H1 (cell line): ENCODE measurements at regions not wholly inside any gene's neighbourhood (a gene's known extent, or its start where the extent isn't known, plus 50 kb on each side); places are given as distances from the start of the nearest gene placed in this dataset.

Experiments
- CTCF ChIA-PET: fragments of 300-600 bp; sonication (Branson Sonifier 250); formaldehyde crosslinking; loops from one replicate; lab custom pipeline; 2021; ENCODE audit not compliant: partially characterized antibody; lab: Charles Lee
- POLR2A ChIA-PET: fragments of 300-600 bp; sonication (Branson Sonifier 250); formaldehyde crosslinking; loops from one replicate; lab custom pipeline; 2021; ENCODE audit warnings: inconsistent platforms; ENCODE audit not compliant: partially characterized antibody; lab: Charles Lee
- DNase-seq, 2 experiments: peaks; one replicate each; pipeline versions ENCODE4 v3.0.0 to v3.0.0-alpha.2; 2010 to 2022; ENCODE audit warnings: low spot score in 2 of 2, low read depth in 1 of 2, mixed read lengths in 1 of 2
- FAIRE-seq: peaks from 2 replicates; lab custom pipeline; 2011; peaks lifted over from hg19 to GRCh38; lab: Jason Lieb, UNC
- H2AFZ ChIP-seq: 2 replicates; pipeline ENCODE4 v1.8.1; 2012; ENCODE audit warnings: low read length, inconsistent platforms
- H2AK5ac ChIP-seq: 2 replicates; pipeline ENCODE4 v1.6.1; 2013; ENCODE audit warnings: low read depth, low read length
- H2BK120ac ChIP-seq: replicated peaks from 2 replicates; pipeline ENCODE3; 2013; ENCODE audit warnings: low read depth, low read length, inconsistent platforms
- H2BK12ac ChIP-seq: 2 replicates; pipeline ENCODE4 v1.6.1; 2013; ENCODE audit warnings: low read depth, low read length
- H2BK15ac ChIP-seq: 2 replicates; pipeline ENCODE4 v1.6.1; 2013; ENCODE audit warnings: low read length
- H2BK20ac ChIP-seq: 2 replicates; pipeline ENCODE4 v1.6.1; 2013; ENCODE audit warnings: low read length
- H2BK5ac ChIP-seq: 2 replicates; pipeline ENCODE4 v1.6.1; 2013; ENCODE audit warnings: low read depth, low read length
- H3K14ac ChIP-seq: 2 replicates; pipeline ENCODE4 v1.6.1; 2013; ENCODE audit warnings: inconsistent platforms; ENCODE audit not compliant: insufficient read length
- H3K18ac ChIP-seq: 2 replicates; pipeline ENCODE4 v1.6.1; 2013; ENCODE audit warnings: low read length; ENCODE audit errors: extremely low read depth
- H3K23ac ChIP-seq: 2 replicates; pipeline ENCODE4 v1.6.1; 2013; ENCODE audit warnings: inconsistent platforms; ENCODE audit not compliant: insufficient read length
- H3K23me2 ChIP-seq: 2 replicates; pipeline ENCODE4 v1.6.1; 2013; ENCODE audit warnings: low read depth, low read length
- H3K27ac ChIP-seq: 2 replicates; pipeline ENCODE4 v1.6.1; 2011; ENCODE audit warnings: low read depth, low read length, inconsistent platforms
- H3K27me3 ChIP-seq, 4 experiments: replicated peaks in 1 of 4; 1 replicate in 1 of 4; 2 replicates in 3 of 4; pipeline versions ENCODE4 v1.6.1 to v1.8.1; 2011 to 2013; ENCODE audit warnings: low read length in 3 of 4, mild to moderate bottlenecking in 3 of 4, inconsistent platforms in 2 of 4, mixed read lengths in 2 of 4, moderate library complexity in 1 of 4; ENCODE audit not compliant: control insufficient read depth in 3 of 4, insufficient read depth in 3 of 4; ENCODE audit errors: extremely low read depth in 1 of 4
- H3K36me3 ChIP-seq, 4 experiments: 2 replicates each; pipeline versions ENCODE4 v1.6.1 to v1.8.1; 2011 to 2013; ENCODE audit warnings: mild to moderate bottlenecking in 4 of 4, low read length in 3 of 4, moderate library complexity in 2 of 4, control low read depth in 1 of 4, inconsistent platforms in 1 of 4; ENCODE audit not compliant: insufficient read depth in 4 of 4, control insufficient read depth in 2 of 4
- H3K4ac ChIP-seq: replicated peaks from 2 replicates; pipeline ENCODE3; 2013; ENCODE audit warnings: low read length, low read depth, mixed read lengths, inconsistent platforms; ENCODE audit not compliant: insufficient read length
- H3K4me1 ChIP-seq, 4 experiments: replicated peaks in 1 of 4; 1 replicate in 1 of 4; 2 replicates in 3 of 4; pipeline versions ENCODE4 v1.6.1 to v1.8.1; 2011 to 2013; ENCODE audit warnings: low read length in 3 of 4, inconsistent platforms in 2 of 4, mixed read lengths in 1 of 4; ENCODE audit not compliant: insufficient read depth in 4 of 4, control insufficient read depth in 3 of 4
- H3K4me2 ChIP-seq, 2 experiments: 2 replicates each; pipeline versions ENCODE4 v1.6.1 to v1.8.1; 2011 to 2013; ENCODE audit warnings: low read depth in 2 of 2, low read length in 2 of 2, control low read depth in 1 of 2, inconsistent platforms in 1 of 2, mild to moderate bottlenecking in 1 of 2; ENCODE audit not compliant: insufficient read depth in 1 of 2
- H3K4me3 ChIP-seq, 4 experiments: fragments of 200-600, 300-600 bp in 1 of 4; sonication (generic), shearing (Covaris generic), sonication (Bioruptor Twin) in 1 of 4; 2 replicates each; pipeline versions ENCODE4 v1.5.1 to v1.8.1; 2011 to 2016; ENCODE audit warnings: low read length in 4 of 4, low read depth in 3 of 4, control low read depth in 2 of 4, inconsistent platforms in 2 of 4, mild to moderate bottlenecking in 2 of 4, mixed read lengths in 1 of 4, moderate library complexity in 1 of 4; ENCODE audit not compliant: insufficient read depth in 2 of 4; ENCODE audit errors: extremely low read depth in 1 of 4
- H3K56ac ChIP-seq: replicated peaks from 2 replicates; pipeline ENCODE3; 2013; ENCODE audit warnings: low read depth, mild to moderate bottlenecking, mixed read lengths, low read length, inconsistent platforms; ENCODE audit not compliant: insufficient read length
- H3K79me1 ChIP-seq: 2 replicates; pipeline ENCODE4 v1.6.1; 2013; ENCODE audit warnings: low read depth, low read length, control low read depth
- H3K79me2 ChIP-seq, 2 experiments: 2 replicates each; pipeline versions ENCODE4 v1.6.1 to v1.8.1; 2012 to 2013; ENCODE audit warnings: low read length in 2 of 2, mild to moderate bottlenecking in 2 of 2, inconsistent platforms in 1 of 2; ENCODE audit not compliant: insufficient read depth in 2 of 2, control insufficient read depth in 1 of 2
- H3K9ac ChIP-seq, 4 experiments: replicated peaks in 1 of 4; 1 replicate in 1 of 4; 2 replicates in 3 of 4; pipeline versions ENCODE4 v1.6.1 to v1.8.1; 2011 to 2013; ENCODE audit warnings: low read depth in 3 of 4, low read length in 3 of 4, control low read depth in 2 of 4, mild to moderate bottlenecking in 2 of 4, moderate library complexity in 2 of 4, inconsistent platforms in 1 of 4; ENCODE audit errors: extremely low read depth in 1 of 4
- H3K9me3 ChIP-seq, 2 experiments: 2 replicates each; pipeline versions ENCODE4 v1.6.1 to v1.8.1; 2012 to 2013; ENCODE audit warnings: mild to moderate bottlenecking in 2 of 2, moderate library complexity in 2 of 2, control low read depth in 1 of 2, inconsistent platforms in 1 of 2, low read depth in 1 of 2, low read length in 1 of 2, mixed read lengths in 1 of 2; ENCODE audit not compliant: insufficient read depth in 2 of 2
- H4K20me1 ChIP-seq, 2 experiments: replicated peaks in 1 of 2; 2 replicates each; pipeline versions ENCODE3 to v1.8.1; 2011 to 2013; ENCODE audit warnings: inconsistent platforms in 2 of 2, low read length in 2 of 2, mild to moderate bottlenecking in 1 of 2; ENCODE audit not compliant: insufficient read depth in 2 of 2, control insufficient read depth in 1 of 2
- H4K5ac ChIP-seq: 2 replicates; pipeline ENCODE4 v1.6.1; 2013; ENCODE audit warnings: low read length, low read depth, mixed read lengths, inconsistent platforms; ENCODE audit not compliant: insufficient read length
- H4K8ac ChIP-seq: 2 replicates; pipeline ENCODE4 v1.8.0; 2013; ENCODE audit warnings: mild to moderate bottlenecking, moderate library complexity, low read length, inconsistent platforms; ENCODE audit not compliant: insufficient read depth; ENCODE audit errors: extremely low read depth
- H4K91ac ChIP-seq: replicated peaks from 2 replicates; pipeline ENCODE3; 2013; ENCODE audit warnings: low read length, mixed read lengths, inconsistent platforms; ENCODE audit not compliant: insufficient read length
- ASH2L ChIP-seq: fragments of 200-600, 300-600 bp; sonication (generic); IDR thresholded peaks from one replicate; pipeline ENCODE4 v1.7.1; 2017; ENCODE audit warnings: low read length
- BCL11A ChIP-seq, 2 experiments: IDR thresholded peaks; one replicate each; pipeline ENCODE4 v1.6.1; 2011; ENCODE audit warnings: low read depth in 2 of 2, low read length in 2 of 2, mild to moderate bottlenecking in 2 of 2
- CBX5 ChIP-seq: fragments of 300-800, 300-1000 bp; sonication (generic); IDR thresholded peaks from 2 replicates; pipeline ENCODE4 v1.7.1; 2016; ENCODE audit warnings: antibody characterized with exemption, low read length, low read depth
- EGR1 ChIP-seq: IDR thresholded peaks from 2 replicates; pipeline ENCODE4 v1.6.1; 2011; ENCODE audit warnings: low read depth, low read length, borderline replicate concordance
- FOSL1 ChIP-seq: IDR thresholded peaks from 2 replicates; pipeline ENCODE4 v1.6.1; 2011; ENCODE audit warnings: mild to moderate bottlenecking, low read depth, low read length, moderate library complexity; ENCODE audit not compliant: insufficient read depth
- JUN ChIP-seq: IDR thresholded peaks from 2 replicates; pipeline ENCODE4 v1.6.1; 2011; ENCODE audit warnings: low read depth, mild to moderate bottlenecking, improper control_type of control experiment, low read length
- KDM4A ChIP-seq: IDR thresholded peaks from one replicate; pipeline ENCODE4 v1.7.1; 2012; ENCODE audit warnings: low read depth, mild to moderate bottlenecking, moderate library complexity, low read length, inconsistent platforms; ENCODE audit not compliant: severe bottlenecking
- PHF8 ChIP-seq: fragments of 200-600 bp; sonication (generic); conservative IDR thresholded peaks from 2 replicates; pipeline ENCODE4 v1.7.1; 2012; ENCODE audit warnings: low read depth, mild to moderate bottlenecking, inconsistent platforms, low read length, moderate library complexity
- SP1 ChIP-seq: IDR thresholded peaks from 2 replicates; pipeline ENCODE4 v1.6.1; 2011; ENCODE audit warnings: low read depth, low read length
- SP2 ChIP-seq: IDR thresholded peaks from 2 replicates; pipeline ENCODE4 v1.6.1; 2012; ENCODE audit warnings: mild to moderate bottlenecking, low read length, inconsistent platforms
- SRF ChIP-seq: IDR thresholded peaks from 2 replicates; pipeline ENCODE4 v1.6.1; 2011; ENCODE audit warnings: mild to moderate bottlenecking, low read depth, low read length, moderate library complexity
- YY1 ChIP-seq: IDR thresholded peaks from 2 replicates; pipeline ENCODE4 v1.6.1; 2011; ENCODE audit warnings: low read depth, mild to moderate bottlenecking, low read length
- WGBS, 2 experiments: shearing (Covaris generic) in 1 of 2; methylation state at CpG; one replicate each; pipeline versions ENCODE4 v1.1.6 to v1.1.7; 2013 to 2015; ENCODE audit warnings: low lambda C conversion rate in 2 of 2, mixed read lengths in 2 of 2, inconsistent platforms in 1 of 2, low coverage in 1 of 2, missing lambda C conversion rate in 1 of 2; ENCODE audit not compliant: insufficient replicate concordance in 2 of 2, insufficient coverage in 1 of 2, insufficient read length in 1 of 2; ENCODE audit errors: extremely low coverage in 1 of 2, missing lambda C conversion rate in 1 of 2; 5-methylcytosine and 5-hydroxymethylcytosine counted together
- TF ChIP-seq, protein P1 (sequence below): IDR thresholded peaks from 2 replicates; pipeline ENCODE4 v1.6.1; 2011; ENCODE audit warnings: low read depth, mild to moderate bottlenecking, low read length; ENCODE audit not compliant: insufficient read depth
- TF ChIP-seq, protein P2 (sequence below): IDR thresholded peaks from 2 replicates; pipeline ENCODE4 v1.6.1; 2012; ENCODE audit warnings: low read length, inconsistent platforms

DNA sequence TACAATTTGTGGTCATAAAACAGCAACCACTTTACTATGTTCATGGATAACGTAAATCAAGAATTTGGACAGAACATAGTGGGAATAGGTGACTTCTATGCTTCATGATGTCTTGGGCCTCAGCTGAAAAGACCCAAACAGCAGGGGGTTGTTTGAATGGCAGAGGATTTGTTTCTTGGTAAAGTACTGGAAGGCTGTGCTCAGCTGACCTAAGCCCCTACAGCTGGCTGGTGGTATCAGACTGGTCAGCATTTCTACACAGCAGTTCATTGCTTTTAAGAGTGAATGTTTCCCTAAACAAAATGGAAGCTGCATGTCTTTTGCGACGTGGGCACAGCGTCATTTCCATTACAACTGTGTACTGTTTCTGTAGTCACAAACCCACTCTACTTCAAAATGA lies 148.5 kb upstream of the DEFB112 start:
- H3K4ac ChIP-seq: no peak overlapping the region
- H2BK5ac ChIP-seq: no peak overlapping the region
- no peaks in the 10 kb centered on the region for H3K79me1 ChIP-seq
- no peak overlapping the region for H4K5ac ChIP-seq
- H2AK5ac ChIP-seq: no peak overlapping the region
- POLR2A ChIA-PET: no interaction called here
- no peak overlapping the region for H3K4me2 ChIP-seq
- no peaks in the 10 kb centered on the region for H3K9me3 ChIP-seq
- no peak overlapping the region for H2BK20ac ChIP-seq
- no peak overlapping the region for H3K27ac ChIP-seq
- H2BK12ac ChIP-seq: no peak overlapping the region
- FAIRE-seq (peak; percentile 82), DNase-seq (no peak)
- no peaks in the 10 kb centered on the region for H3K79me2 ChIP-seq
- WGBS, 2 experiments: 90% methylated on average over 4 of the region's 4 CpGs; no CpG with 5 or more reads in 1 of the 2 experiments
- no peaks in the 10 kb centered on the region for H4K20me1 ChIP-seq
- no peak overlapping the region for H2BK120ac ChIP-seq
- H3K4me3 ChIP-seq: no peak overlapping the region
- H3K4me1 ChIP-seq: no peaks in the 10 kb centered on the region; a peak in 1 of 7 replicates
- no peak overlapping the region for H3K18ac ChIP-seq
- H4K91ac ChIP-seq: no peak overlapping the region
- no peak overlapping the region for H3K56ac ChIP-seq
- H3K9ac ChIP-seq: no peak overlapping the region
- H3K14ac ChIP-seq: no peak overlapping the region
- no peaks in the 10 kb centered on the region for H3K23me2 ChIP-seq
- CTCF ChIA-PET: interaction anchor here (0.7 to 1.5 kb wide), 2 partner anchors 11 to 14 kb away, joined by 3 to 9 read pairs; no protein-coding TSS in a partner anchor
- no peaks in the 10 kb centered on the region for H3K27me3 ChIP-seq
- no peak overlapping the region for H3K23ac ChIP-seq
- H2BK15ac ChIP-seq: no peak overlapping the region
- H2AFZ ChIP-seq: no peak overlapping the region
- H4K8ac ChIP-seq: no peak overlapping the region
- H3K36me3 ChIP-seq: no peaks in the 10 kb centered on the region
- no peak for TF ChIP-seq SP1
- no peak for TF ChIP-seq ASH2L
- no peak for TF ChIP-seq SRF
- no peak for TF ChIP-seq CBX5
- TF ChIP-seq BCL11A (IDR thresholded peaks at IDR 0.05; ENCODE audit: low read depth in 2 of 2, low read length in 2 of 2): no peak
- no peak for TF ChIP-seq JUN
- TF ChIP-seq, protein P1, sequence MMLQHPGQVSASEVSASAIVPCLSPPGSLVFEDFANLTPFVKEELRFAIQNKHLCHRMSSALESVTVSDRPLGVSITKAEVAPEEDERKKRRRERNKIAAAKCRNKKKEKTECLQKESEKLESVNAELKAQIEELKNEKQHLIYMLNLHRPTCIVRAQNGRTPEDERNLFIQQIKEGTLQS: no peak
- no peak for TF ChIP-seq PHF8
- no peak for TF ChIP-seq SP2
- TF ChIP-seq, protein P2, sequence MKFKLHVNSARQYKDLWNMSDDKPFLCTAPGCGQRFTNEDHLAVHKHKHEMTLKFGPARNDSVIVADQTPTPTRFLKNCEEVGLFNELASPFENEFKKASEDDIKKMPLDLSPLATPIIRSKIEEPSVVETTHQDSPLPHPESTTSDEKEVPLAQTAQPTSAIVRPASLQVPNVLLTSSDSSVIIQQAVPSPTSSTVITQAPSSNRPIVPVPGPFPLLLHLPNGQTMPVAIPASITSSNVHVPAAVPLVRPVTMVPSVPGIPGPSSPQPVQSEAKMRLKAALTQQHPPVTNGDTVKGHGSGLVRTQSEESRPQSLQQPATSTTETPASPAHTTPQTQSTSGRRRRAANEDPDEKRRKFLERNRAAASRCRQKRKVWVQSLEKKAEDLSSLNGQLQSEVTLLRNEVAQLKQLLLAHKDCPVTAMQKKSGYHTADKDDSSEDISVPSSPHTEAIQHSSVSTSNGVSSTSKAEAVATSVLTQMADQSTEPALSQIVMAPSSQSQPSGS: no peak
- TF ChIP-seq YY1: no peak
- no peak for TF ChIP-seq EGR1
- TF ChIP-seq FOSL1: no peak
- TF ChIP-seq KDM4A: no peak
